Eye (tissue), 1 donor: ENCODE measurements at regions not wholly inside any gene's neighbourhood (a gene's known extent, or its start where the extent isn't known, plus 50 kb on each side); places are given as distances from the start of the nearest gene placed in this dataset.
"Not testable (repeated sequence)": the region's sequence is repeated elsewhere in the genome, so short reads cannot be mapped to it uniquely, and the experiment has no call there.

Source experiments
- DNase-seq: peaks from one replicate; pipeline ENCODE4 v3.0.0-alpha.2; 2015

DNA sequence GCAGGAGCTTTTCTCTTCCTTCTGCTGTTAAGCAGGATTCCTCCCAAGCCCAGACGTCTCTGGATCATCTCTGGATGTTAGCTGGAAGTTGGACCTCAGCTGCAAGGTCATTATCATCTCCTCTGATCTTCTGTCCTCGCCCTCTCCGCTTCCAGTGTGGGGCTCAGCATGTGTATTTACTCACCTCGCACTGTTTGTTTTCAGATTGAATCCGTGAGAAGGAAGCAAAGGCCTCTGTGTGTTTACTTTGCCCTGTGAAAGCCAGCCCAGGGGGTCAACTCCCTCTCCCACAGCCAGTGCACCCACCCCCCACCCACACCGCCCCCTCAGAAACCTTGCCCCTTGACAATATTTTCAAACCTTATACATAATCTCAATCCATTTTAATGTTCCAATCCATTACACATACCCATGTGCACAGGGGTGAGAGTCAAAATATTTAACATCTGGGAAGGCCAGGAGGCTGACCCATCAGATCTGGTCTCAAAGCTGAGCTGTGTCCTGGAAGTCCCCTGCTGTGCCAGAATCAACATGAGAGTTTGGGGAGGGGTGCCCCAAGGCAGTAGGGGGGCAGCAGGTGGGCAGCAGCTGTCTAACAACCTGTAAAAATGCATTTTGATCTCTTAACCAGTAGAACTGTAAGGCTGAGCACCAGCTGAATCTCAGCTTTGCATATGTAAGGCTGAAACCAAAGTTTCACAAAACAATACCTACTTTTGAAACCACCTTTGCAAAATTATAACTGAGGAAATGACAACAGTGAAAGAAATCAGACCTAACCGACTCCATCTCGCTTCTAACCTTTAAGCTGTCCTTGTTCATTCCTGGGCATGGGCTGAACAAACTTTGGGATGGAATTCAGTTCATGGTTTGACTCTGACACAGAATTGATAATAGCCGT, 157.9 kb downstream of the ZNF664 start:
- DNase-seq: no peak

DNA sequence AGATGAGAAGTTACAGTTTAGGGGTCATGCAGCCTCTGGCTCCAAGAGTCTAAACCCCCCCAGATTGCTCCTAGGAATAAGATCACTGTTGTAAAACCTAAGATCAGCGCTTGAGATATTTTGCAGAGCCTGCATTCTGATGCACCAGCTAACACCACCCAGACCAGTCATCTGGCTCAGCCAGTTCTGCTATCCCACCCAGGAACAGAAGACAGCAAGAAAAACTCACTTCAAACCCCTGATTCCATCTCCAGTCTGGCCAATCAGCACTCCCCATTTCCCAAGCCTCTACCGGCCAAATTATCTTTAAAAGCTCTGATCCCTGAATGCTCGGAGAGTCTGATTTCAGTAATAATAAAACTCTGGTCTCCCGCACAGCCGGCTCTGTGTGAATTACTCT, 158.6 kb downstream of the ZNF664 start:
- no peak for DNase-seq

DNA sequence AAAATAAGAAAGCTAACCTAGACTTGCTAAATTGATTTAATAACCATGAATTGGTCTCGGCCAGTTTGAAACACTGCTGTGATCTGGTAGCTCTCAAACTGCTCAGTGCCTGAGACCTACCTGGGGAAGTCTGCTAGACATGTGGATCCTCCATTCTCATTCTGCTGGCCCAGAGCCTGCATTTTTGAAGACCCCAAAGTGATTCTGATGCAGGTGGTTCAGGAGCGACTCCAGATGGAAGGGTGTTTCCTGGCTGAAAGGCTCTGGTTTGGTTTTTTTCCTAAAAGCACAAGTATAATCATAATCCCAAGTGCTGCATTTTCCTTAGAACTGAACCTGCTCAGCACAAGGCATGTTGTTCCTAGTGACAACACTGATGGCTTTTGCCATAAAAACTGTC, 159.5 kb downstream of the ZNF664 start:
- no peak for DNase-seq

DNA sequence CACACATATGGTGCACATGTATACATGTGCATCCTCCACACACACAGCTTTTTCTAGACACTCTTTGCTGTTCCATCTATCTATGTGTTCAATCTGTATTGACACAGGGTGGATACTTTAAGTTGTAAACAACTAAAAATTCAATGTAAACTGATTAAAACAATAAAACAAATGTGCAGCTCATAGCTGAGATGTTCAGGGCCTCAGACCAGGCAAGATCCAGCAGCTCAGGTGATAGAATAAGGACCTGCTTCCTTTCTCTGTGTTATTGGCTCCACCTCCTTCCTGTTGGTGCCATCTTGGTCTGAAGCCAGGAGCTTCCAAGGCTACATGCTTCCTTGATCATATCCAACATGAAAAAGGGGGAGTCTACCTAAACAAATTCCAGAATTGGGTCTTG, 158.1 kb upstream of the RFLNA start:
- DNase-seq: no peak

DNA sequence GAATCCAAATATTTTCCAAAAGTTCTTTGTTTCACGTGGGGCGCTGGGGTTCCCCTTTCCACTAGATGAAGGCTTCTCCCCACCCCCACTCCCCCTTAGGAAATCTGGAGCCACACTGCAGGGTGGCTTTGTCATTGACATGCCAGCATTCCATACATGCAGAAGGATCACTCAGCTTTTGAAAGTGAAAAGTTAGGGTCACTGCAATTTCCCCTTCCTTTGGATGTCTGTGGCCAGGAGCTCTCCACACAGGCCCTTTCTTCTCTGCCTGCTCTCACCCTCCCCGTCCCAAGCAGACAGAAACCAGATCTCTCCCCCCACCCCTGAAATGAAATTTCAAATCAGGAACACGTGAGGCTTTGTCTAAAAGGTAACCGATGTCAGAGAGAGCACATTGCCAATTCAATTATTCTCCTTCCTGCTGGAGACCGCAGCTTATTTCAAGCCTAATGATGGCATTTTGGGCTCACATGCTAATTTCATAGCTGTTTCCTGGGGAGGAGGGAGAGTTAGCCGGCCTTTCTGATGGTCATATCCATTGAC, 153.9 kb upstream of the RFLNA start:
- peak; percentile 45 for DNase-seq

DNA sequence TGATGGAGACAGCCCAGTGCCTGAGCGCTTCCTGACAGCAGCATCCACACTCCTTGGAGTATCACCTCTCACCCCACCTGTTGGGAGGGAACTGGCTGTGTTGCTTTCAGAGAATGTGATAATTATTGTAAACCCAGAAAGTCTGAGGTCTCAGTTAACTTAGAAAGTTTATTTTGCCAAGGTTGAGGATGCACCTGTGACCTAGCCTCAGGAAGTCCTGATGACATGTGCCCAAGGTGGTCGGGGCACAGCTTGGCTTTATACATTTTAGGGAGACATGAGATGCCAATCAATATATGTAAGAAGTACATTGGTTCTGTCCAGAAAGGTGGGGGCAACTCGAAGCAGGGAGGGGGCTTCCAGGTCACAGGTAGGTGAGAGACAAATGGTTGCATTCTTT, 153.3 kb upstream of the RFLNA start:
- DNase-seq: not testable (repeated sequence)

DNA sequence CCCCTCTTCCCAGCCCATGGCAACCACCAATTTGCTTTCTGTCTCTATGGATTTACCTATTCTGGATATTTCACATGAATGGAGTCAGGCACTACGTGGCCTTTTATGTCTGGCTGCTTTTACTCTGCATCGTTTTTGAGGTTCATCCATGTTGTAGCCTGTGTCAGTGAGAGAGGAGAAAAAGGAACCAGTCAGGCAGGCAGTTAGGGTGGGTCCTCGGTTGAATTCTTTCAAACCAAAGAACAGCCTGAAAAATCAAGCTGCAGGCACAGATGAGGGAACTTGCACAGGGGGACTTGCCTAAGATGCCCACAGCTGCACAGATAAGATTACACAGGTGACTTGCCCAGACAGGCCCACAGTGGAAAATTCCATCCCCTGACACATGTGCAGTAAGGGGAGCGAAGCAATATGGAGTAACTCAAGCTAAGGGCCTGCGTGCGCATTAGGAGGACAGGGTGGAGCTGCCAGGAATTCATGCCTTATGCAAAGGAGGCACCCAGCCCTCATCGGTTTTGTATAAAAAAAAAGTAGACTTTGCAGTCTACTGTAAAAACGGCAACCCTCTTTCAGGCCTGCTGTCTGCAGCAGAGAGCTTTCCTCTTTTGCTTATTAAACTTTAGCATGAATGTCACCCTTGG, 152.4 kb upstream of the RFLNA start:
- no peak for DNase-seq

DNA sequence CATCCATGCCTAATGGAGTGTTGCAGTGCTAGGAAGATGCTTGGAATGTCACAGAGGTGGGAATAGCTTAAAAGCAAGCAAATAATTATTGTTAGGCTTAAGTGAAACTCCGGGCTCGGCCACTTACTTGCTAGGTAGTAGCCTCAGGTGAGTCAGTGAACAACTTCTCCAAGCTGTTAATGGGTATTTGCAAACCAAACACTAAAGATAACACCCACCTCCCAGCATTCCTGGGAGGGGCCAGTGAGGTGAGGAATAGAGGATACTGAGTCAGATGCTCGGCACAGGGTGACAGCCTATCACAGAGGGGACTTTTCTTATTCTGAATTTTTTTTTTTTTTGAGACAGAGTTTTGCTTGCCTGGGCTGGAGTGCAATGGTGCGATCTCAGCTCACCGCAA, 151.2 kb upstream of the RFLNA start:
- DNase-seq: no peak

DNA sequence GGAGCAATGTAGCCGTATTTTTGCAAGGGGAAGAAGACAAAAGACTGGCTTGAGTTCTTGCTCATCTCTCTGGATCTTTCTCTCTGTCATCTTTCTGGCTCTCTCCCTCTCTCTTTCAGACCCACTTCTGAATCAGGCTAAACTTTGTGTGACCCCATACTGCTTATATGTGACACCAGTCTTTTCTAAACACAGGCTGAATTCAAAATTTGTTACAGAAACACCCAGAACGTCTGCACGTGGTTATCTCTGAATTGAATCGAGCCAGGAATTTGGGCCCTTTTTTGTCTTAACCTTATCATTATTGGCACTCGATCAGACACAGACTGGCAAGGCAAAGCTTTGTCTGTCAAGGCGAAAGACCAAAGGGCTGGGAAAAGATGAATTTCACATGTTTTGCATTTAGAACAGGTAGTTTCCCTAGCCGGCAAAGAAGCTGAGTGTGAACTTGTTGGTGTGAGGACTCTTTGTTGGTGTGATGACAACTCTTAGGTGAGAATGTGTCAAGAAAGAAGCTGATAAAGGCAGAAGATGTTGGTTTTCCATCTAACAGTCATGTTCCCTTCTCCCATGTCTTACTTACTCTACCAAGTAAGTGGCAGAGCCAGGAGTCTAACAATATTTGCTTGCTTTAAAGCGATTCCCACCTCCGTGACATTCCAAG, 150.2 kb upstream of the RFLNA start:
- DNase-seq: no peak

DNA sequence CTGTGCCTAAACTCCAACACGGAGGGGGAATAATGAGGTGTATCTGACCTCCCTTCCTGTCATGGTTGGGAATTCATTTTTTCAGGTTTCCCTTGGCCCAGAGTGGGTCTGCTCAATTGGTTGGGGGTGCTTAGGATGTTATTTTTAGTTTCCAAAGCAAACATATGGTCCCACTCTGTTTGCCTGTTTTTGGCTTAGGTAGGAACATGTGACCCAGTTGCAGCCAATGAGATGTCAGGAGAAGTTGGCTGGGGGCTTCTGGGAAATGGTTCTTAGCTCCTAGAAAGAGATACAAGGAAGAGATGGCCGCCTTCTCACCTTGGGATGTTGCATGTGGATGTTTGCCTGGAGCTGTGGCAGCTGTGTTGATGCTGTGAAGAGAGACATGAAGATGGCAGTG, 147.9 kb upstream of the RFLNA start:
- no peak for DNase-seq

DNA sequence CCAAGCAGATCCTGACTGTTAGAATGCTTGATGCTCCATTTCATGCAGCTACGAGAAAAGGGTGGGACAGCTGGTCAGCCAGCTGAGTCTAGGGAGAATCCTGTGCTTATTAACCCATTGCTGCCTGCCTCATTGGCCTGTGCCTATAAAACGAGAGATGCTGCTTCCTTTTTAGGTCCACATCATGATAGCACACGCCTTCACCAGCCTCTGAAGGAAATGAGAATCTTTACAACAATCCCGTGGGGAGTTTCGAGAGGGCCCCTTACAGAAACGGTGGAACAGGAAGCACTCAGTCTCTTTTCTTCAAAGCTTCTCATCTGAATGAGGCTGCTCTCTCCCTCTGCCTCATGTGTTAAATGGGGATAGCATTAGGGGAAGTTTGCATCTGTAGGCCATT, 147.3 kb upstream of the RFLNA start:
- DNase-seq: peak; percentile 29

DNA sequence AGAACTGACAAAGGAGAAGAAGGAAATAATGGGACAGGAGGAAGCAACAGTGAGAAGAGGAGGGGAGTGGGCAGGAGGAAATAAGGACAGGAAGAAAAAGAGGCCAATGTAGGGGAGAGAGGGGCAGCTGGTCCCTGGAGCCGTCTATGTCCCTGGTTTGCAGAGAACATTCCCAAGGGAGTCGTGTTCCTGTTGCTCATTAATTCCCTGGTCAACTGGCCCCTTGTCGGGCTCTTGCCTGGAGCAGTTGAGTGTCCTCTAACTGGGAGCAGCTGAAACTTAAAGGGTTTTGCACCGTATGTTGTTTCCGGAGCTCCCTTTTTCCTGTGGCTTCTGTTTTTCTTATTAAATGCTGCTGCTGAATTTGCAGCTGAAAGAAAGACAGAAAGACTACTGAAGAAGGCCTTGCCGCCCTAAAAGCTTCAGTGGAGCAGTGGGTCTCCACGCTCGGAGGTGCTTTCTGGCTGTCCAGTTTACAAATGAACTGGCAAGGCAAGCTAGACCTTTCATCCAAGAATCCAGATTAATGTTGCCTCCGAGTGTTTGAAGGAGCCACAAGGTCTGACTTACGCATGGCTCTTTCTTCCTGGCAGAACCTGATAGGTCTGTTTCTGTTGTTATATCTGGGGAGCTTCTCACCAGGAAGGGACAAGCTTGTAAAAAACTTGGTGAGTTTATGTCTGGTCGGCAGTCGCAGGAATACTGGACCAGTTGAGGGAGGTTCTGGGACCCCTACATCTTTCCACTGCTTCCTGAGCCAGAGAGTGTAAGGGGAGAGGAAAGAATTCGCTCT, 146.2 kb upstream of the RFLNA start:
- no peak for DNase-seq

DNA sequence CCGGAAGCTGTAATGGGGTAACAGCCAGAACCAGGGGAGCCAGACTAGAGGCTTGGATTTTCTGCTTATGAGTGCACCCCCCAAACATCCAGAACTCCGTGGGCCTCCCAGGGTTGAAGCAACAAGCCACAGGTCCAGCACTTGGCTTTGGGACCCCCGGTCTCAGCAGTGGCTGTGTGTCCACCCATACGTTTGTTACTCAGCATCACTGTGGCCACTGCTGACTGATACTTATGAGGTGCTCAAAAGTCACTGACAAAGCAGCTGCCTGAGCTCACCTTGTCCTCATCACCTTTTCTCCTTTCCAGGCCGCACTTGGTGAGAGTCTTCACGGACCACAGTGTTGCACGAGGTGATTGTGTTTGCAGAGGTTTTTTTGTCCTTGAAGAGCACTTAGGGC, 145.6 kb upstream of the RFLNA start:
- DNase-seq: no peak

DNA sequence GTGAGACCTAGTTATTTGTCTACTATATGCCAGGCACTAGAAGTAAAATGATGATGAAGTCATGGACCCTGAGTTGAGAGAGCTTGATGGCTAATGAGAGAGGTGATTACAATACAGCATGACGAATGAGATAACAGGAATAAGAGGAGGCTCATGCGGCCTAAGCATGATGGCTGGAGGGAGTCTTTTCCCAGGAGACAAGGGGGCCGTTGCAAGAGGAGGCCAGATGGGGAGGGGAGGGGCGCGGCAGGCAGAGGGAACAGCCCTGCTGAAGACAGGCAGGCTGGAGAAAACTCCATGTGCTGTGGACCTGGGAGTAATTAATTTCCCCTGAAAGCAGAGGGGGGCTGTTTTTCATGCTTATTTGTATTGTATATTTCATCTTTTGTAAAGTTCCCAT, 144.7 kb upstream of the RFLNA start:
- peak; percentile 66 for DNase-seq

DNA sequence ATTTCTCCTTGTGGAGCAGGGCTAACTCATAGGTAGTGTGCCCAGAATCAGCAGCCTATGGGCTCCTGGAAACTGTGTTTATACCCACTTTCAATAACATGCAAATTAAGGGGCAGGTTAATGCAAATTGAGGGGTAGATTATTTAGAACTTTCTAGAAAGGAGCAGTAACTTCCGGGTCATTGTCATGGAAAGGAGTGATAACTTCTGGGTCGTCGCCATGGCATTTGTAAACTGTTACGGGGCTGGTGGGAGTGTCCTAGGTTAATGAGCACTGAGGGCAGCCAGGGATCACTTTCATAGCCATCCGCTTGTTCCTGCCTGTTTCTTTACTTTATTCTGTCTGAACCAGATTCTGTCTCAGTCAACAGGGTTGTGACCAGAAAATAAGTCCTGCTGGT, 143.3 kb upstream of the RFLNA start:
- no peak for DNase-seq

DNA sequence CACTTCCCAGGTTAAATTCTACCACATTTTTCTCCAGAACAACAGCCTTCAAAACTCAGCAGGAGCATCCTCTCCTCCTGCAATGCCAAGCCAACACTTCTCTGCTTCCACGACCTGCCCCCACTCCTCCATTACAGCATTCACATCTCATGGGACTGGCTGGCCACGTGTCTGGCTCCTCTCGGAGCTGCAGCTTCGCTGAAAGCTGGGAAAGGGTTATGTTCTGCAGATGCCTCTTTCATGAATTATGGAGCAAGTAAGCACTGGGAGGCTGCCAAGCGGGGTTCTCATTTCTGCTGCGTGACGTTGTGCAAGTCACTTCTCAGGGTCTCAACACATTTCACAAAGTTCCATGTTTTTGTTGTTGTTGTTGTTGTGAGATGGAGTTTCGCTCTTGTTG, 142.2 kb upstream of the RFLNA start:
- DNase-seq: peak; percentile 79

DNA sequence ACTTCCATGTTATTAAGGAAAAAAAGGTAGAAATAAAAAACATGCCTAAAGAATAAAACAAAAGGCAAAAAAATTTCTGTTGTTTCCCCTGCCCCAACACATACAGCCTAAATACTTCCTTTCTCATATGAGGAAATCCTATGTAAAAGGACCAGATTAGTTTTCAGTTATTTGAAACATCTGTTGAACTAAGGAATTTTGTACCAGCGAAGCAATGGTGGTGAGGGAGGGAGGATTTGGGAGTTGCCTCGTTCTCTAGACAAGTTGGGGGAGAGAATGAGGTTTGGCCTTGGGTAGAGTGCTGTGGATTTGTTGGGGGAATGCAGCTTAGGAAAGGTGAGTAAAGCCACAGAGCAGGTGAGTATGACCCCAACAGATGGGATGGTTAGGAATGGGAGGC, 141.5 kb upstream of the RFLNA start:
- peak; percentile 44 for DNase-seq

DNA sequence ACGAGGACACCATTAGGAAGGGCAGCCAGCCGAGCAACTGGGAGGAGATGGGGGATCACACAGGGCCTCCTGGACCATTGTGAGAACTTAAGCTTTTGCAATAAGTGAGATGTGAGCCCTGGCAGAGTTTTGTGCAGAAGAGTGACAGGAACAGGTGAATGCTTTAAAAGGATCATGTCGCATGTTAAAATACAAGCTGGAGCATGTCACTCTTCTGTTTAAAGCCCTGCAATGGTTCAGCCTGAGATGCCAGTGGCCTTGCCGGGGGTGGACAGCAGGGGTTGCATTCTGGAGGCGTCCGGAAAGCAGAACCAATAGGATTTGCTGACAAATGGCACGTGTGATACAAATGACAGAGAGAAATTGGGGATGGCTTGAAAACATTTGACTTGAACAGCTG, 137.5 kb upstream of the RFLNA start:
- no peak for DNase-seq

DNA sequence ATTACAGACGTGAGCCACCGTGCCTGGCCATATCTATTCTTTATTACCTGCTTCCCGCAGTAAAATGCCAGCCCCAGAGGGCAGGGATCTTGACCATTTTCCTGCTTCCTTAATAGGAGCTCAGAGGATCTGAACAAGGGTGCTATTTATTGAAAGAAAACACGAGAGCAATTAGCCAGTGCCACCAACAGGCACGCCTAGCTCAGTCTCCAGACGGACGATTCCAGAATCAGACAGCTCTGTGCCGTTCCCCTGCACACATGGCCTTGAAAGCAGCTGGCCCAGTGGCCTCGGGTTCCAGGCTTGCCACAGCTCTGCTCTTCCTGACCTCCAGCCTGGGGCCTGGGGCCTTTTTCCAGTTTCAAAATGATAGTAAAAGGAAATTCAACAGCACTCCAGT, 135.2 kb upstream of the RFLNA start:
- no peak for DNase-seq

DNA sequence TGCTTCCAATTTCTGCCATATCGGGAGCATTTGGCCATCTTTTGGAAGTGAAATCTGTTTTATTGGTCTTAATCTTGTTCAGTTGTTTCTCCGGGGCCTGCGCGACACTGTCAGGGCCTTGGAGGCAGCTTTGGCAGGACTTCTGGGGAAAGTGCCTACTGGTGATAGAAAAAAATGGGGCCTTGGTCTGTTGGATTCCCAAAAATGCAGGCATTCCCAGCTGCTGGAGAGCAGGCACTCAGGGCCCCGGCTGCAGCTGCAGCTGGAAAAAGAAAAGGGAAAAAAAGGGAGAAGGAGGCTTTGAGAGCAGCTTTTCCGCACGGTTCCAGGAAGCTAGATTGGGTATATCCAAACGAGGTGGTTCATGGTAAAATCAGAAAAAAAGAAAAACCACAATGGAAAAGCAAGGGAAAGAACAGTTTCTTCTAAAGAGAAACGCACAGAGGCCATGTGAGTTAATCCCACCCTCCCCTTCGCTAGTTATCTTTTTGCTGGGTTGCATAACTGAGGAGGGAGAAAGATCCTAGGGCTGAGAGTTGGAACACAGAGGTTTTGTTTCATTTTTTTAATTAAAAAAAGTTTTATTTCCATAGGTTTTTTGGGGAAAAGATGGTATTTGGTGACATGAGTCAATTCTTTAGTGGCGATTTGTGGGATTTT, 134.7 kb upstream of the RFLNA start:
- DNase-seq: no peak

DNA sequence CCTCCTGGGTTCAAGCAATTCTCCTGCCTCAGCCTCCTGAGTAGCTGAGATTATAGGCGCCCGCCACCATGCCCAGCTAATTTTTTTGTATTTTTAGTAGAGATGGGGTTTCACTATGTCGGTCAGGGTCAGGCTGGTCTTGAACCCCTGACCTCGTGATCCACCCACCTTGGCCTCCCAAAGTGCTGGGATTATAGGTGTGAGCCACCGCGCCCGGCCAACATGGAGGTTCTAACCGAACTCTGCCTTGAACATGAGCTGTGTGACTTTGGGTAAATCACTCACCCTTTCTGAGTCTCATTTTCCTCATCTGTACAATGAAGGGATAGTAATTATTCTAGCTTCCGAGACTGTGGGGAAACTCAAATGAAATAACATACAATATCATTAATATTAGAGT, 133.5 kb upstream of the RFLNA start:
- not testable (repeated sequence) for DNase-seq
